ENCODE measurements at regions not wholly inside any gene's neighbourhood (a gene's known extent, or its start where the extent isn't known, plus 50 kb on each side); places are given as distances from the start of the nearest gene placed in this dataset.

GRCh38 chr7:46317256-46317655, 396.2 kb upstream of the IGFBP3 start:
- no peak for TF ChIP-seq POLR2A (IDR thresholded peaks at IDR 0.05; ENCODE audit: low read depth, low read length)
- no peak for TF ChIP-seq POLR2AphosphoS5 (IDR thresholded peaks at IDR 0.05; ENCODE audit: low read depth, low read length)
- TF ChIP-seq TAF1 (IDR thresholded peaks at IDR 0.05; ENCODE audit: low read depth, low read length) = no peak
- no peak for TF ChIP-seq SPI1 (IDR thresholded peaks at IDR 0.05; ENCODE audit: low read depth, low read length)
- TF ChIP-seq PAX5 (IDR thresholded peaks at IDR 0.05; ENCODE audit: insufficient read depth, low read length, severe bottlenecking) = no peak
- TF ChIP-seq POU2F2 (IDR thresholded peaks at IDR 0.05; ENCODE audit: low read depth, low read length) = no peak
